IPS-11a (cell line): ENCODE measurements at regions not wholly inside any gene's neighbourhood (a gene's known extent, or its start where the extent isn't known, plus 50 kb on each side); places are given as distances from the start of the nearest gene placed in this dataset.
A peak's percentile ranks its signal among the peaks of the same experiment; 100 is the strongest.

ENCODE experiments used
- H3K4me3 ChIP-seq: one replicate; pipeline ENCODE4 v1.5.1; 2013; ENCODE audit warnings: low read depth, low read length, control low read depth

DNA sequence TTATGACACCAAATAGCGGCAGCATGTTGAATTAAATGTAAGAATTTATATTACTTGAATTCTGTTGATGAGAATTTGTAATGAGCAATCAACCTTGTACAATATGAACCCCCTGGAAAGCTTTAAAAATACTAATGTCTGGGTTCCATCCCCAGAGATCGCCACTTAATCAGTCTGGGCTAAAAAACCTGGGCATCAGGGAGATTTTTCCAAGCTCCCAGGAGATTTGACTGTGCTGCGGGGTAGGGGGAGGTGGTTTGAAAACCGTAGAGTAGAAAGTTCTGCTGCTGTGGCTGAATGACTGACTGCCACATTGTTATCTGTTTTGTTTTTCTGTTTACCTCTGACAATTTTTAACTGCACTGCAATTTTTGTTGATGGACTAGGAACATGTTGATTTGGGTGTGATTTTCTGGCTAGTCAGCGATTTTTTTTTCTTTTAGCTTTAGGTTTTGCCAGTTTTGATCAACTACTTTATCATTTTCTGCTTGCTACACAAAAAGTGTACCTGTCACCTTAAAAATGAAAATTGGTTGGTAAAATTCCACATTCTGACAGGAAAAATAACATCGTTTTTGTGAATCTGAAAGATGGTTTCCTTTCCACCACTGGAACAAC lies 79.3 kb downstream of the PCTP start:
- no peak overlapping the region for H3K4me3 ChIP-seq

DNA sequence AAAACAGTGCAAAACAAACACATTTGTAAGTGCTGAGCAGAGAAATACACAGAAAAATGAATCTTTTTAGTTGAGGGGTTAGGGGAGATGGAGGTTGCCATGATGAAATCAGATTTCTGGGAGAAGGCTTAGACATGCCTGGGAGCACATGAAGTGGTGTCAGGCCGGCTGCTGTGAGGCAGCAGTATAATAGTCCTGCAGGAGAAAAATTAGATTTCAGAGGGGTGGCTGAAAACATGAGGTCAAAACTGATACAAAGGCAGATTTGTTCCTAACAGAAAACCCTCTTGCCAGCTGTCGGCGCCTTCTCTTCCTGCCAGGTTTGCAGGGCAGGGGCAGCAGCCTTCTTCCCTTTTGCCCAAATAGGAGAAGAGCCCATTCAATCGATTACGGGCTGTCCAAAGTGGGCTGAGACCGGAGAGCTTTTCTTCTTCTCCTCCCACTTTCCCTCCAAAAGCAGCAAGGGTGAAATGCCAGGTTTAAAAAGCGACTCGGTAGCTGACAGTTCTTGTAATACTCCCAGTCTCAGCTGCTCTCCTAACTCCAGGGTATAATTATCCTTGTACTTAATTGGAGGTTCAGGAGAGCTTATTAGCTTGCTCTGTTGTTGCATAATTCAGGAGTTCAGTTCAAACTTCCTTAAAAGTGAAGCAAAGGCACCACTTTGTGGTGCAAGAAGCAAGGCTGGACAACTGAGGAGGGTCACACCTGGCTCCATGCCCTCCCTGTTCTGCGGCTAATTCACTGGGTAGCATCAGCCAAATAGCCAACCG lies 80.0 kb downstream of the PCTP start:
- H3K4me3 ChIP-seq = no peak overlapping the region

GRCh38 chr17:55833306-55833705 lies 82.5 kb downstream of the PCTP start:
- H3K4me3 ChIP-seq = no peak overlapping the region

- no peak overlapping the region for H3K4me3 ChIP-seq
Observed at GRCh38 chr17:55842405-55843158, 91.7 kb downstream of the PCTP start.

- H3K4me3 ChIP-seq = no peak overlapping the region
Observed at GRCh38 chr17:55843785-55844184, 92.9 kb downstream of the PCTP start.

DNA sequence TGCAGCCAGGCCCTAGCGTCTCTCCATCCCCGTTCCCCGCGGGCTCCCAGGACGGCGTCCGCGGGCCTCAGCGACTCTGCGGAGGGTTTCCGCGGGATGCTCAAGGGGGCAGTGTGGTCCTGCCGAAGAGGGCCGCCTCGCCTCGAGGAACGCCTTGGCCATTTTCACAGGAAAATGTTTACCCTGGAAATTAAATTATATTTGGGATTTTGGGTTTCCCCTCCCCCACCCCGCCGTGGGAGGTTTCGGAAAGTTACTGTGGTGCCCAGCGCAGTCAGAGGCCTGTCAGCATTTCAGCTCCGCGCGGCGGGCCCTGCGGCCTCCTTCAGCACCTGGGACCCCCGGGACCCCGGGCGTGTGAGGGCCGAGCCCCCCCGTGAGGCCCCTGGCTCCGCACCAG lies 94.5 kb downstream of the PCTP start:
- peak overlapping the region; percentile 30 for H3K4me3 ChIP-seq

DNA sequence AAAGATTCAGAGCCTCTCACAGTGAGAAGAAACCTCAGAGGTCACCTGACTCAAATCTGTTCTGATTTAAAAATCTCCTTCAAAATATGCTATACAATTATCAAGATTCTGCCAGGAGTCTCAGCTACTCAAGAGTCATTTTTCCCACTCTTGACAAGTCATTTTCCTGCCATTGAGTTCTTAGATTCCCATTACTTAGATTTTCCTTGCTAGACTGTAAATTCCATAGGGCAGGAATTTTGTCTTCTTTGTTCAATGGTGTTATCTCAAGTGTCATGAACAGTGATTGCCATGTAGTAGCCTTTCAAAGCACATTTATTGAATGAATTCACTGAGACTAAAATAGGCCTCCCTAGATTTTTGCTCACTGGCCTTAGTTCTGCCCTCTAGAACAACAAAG lies 95.9 kb downstream of the PCTP start:
- no peak overlapping the region for H3K4me3 ChIP-seq

GRCh38 chr17:55852734-55853133 lies 101.9 kb downstream of the PCTP start:
- H3K4me3 ChIP-seq = no peak overlapping the region

GRCh38 chr17:55859301-55859795 lies 108.5 kb downstream of the PCTP start:
- no peak overlapping the region for H3K4me3 ChIP-seq

DNA sequence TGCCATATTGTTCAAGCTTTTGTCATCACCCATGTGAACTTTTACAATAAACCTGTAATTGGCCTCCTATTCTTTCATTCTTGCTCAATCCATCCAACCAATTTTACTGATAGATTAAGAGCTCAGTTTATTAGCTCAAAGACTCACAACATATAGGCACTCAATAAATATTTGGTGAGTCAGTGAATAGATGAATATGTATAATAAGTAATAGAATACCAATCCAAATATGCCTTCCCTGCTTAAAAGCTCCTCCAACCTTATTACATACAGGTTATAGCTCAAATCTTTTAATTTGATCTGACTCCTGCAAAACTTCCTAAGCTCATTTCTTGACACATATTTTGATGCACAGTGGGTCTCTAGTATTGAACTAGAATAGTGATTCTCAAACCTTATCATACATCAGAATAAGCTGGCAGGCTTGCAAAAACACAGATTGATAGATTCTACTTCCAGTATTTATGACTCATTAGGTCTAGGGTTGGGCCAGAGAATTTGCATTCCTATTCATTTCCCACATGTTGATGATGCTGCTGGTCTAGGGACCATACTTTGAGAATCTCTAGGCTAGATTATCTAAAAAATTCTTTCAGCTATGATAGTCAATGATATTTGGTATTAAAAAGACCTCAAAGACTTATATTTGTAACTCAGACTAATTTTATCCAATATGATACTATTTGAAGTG lies 114.4 kb downstream of the PCTP start:
- no peak overlapping the region for H3K4me3 ChIP-seq

DNA sequence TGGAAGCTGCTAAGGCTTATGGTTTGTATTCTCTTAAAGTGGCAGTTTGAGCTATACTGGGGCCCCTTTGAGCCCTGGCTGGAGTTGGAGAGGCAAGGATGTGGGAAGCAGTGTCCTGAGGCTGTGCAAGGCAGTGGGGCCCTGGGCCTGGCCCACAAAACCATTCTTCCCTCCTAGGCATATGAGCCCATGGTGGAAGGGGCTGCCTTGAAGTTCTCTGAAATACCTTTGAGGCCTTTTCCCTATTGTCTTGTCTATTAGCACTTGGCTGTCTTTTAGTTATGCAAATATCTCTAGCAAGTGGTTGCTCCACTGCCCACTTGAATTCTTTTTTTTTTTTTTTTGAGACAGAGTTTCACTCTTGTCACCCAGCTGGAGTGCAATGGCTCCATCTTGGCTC lies 119.2 kb downstream of the PCTP start:
- no peak overlapping the region for H3K4me3 ChIP-seq

DNA sequence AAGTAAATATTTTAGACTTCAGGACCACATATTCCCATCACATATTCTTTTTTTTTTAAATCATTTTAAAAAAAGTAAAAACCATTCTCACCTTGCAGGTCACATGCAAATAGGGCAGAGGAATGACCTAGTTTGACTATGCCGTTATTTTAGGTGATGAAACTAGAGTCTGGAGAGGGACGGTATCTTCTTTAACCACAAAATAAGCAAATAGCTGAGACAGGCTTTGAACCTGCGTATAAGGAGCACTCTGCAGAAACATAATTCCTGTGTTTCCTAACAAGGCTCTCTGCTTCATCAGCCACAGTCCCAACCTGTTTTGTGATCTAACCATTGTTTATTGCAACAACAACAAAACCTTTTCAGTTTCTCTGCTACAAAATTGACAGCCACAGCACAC lies 121.5 kb downstream of the PCTP start:
- no peak overlapping the region for H3K4me3 ChIP-seq

GRCh38 chr17:55873017-55873758 lies 122.3 kb downstream of the PCTP start:
- H3K4me3 ChIP-seq = no peak overlapping the region

GRCh38 chr17:55883149-55883548 lies 132.3 kb downstream of the PCTP start:
- H3K4me3 ChIP-seq = no peak overlapping the region

- H3K4me3 ChIP-seq = no peak overlapping the region
Observed at GRCh38 chr17:55887531-55887930, 136.7 kb downstream of the PCTP start.

DNA sequence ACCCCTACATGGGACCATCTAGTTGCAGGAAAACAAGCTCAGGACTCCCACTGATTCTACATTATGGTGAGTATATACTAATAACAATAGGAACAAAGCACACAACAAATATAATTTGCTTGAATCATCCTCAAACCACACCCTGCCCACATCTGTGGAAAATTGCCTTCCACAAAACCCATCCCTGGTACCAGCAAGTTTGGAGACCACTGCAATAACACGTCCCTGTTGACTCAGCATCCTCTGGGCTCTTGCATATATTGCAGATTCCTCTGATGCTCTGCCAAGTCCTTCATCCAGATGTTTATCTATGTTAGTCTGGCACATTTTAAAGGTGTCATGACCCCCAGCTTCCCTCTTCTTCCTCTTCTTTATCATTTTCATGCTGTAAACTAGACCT lies 138.4 kb downstream of the PCTP start:
- no peak overlapping the region for H3K4me3 ChIP-seq

- H3K4me3 ChIP-seq = no peak overlapping the region
Observed at GRCh38 chr17:55895112-55895759, 144.4 kb downstream of the PCTP start.

- no peak overlapping the region for H3K4me3 ChIP-seq
Observed at GRCh38 chr17:55897301-55897700, 146.4 kb downstream of the PCTP start.

- no peak overlapping the region for H3K4me3 ChIP-seq
Observed at GRCh38 chr17:55898195-55898594, 147.3 kb downstream of the PCTP start.

DNA sequence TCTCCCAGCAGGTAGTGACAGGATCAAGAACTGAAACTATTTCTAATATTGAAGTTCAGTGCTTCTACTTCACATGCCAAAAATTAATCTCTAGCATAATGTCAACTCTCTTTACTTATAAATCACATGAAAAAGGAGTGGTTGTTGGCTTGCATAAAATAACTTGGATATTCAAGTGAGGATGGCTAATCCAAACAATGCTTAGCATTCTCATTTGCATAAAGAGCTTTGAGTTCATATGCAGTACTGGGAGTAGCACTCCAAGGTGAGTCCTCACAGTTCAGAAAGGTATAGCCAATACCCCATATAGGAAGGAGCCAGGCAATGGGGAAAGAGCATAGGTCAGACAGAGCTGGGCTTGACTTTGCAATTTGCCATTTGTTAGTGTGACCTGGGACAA lies 149.3 kb downstream of the PCTP start:
- H3K4me3 ChIP-seq = no peak overlapping the region
